HG03159 (cell line): ENCODE measurements at regions not wholly inside any gene's neighbourhood (a gene's known extent, or its start where the extent isn't known, plus 50 kb on each side); places are given as distances from the start of the nearest gene placed in this dataset.
"Not testable (repeated sequence)": the region's sequence is repeated elsewhere in the genome, so short reads cannot be mapped to it uniquely, and the experiment has no call there.

Experiments
- ATAC-seq: cut with Tn5 transposase; IDR thresholded peaks from one replicate; pipeline ENCODE4 v1.9.1; 2021; ENCODE audit warnings: mild to moderate bottlenecking, moderate library complexity; ENCODE audit not compliant: unreplicated experiment

- ATAC-seq: no peak
Measured at GRCh38 chr4:171378323-171378722, 434.9 kb upstream of the GALNTL6 start.

GRCh38 chr4:171376724-171377123 is 436.5 kb upstream of the GALNTL6 start:
- ATAC-seq: no peak

DNA sequence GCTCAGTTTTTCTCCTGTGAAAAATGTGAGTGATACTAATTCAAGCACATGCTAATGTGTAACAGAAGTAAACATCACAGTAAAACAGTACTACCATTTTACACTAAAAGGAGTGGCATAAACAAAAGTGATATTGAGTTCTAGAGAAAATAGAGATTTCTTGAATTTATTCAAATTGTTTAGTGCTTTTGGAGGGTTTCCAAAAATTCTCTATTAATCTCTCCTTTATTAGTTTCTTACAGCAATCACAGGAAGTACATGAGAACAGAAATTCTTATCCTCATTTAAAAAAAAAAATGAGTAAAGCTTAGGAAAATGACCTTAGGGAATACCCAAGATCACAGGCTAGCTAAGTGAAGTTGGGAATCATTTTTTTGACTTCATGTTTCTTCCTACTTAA is 459.7 kb upstream of the GALNTL6 start:
- ATAC-seq: no peak

GRCh38 chr4:171348090-171348489 is 465.1 kb upstream of the GALNTL6 start:
- ATAC-seq: no peak

DNA sequence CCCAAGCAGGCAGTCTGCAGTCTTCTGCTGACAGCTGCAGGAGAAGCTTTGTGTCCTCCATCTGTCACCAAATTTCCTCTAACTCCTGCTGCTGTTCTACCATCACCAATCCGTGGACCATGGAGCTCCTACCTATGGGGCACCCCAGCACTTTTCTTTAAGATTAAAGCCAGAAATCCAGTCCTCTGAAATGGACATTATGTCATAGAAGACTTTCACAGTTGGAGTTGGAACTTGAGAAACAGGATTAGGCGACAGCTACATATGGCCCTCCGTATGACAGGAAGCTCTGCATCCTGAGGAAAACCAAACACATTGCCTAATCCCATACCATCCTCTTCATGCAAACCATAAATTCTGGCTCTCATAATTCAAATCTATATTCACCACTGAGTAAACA is 470.6 kb upstream of the GALNTL6 start:
- ATAC-seq: no peak

GRCh38 chr4:171340258-171340657 is 472.9 kb upstream of the GALNTL6 start:
- no peak for ATAC-seq

- peak; percentile 78 for ATAC-seq
Measured at GRCh38 chr4:171334549-171334948, 478.7 kb upstream of the GALNTL6 start.

GRCh38 chr4:171308661-171309060 is 504.5 kb upstream of the GALNTL6 start:
- no peak for ATAC-seq

- ATAC-seq: not testable (repeated sequence)
Measured at GRCh38 chr4:171298048-171298718, 515.0 kb upstream of the GALNTL6 start.

DNA sequence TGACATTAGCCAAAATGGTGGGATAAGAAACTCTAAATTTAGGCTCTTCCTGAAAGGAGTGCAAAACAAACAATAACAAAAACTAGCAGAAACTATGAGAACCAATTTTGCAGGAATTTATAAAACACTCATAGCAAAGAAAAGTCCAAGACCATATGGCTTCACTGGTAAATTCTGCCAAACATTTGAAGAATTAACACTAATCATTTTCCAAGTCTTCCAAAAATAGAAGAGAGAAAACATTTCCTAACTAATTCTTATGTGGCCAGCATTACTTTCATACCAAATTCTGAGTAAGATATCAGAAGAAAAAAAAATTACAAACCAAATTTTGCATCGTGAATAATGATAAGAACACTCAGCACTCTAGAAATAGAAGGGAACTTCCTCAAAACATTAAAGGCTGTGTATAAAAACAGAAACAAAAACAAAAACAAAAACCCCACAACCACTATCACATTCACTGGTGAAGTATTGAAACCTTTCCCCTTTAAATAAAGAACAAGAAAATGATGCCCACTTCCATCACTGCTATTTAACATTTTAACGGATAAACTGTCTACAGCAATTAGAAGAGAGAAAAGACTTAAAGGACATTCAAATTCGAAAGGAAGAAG is 524.3 kb upstream of the GALNTL6 start:
- no peak for ATAC-seq

DNA sequence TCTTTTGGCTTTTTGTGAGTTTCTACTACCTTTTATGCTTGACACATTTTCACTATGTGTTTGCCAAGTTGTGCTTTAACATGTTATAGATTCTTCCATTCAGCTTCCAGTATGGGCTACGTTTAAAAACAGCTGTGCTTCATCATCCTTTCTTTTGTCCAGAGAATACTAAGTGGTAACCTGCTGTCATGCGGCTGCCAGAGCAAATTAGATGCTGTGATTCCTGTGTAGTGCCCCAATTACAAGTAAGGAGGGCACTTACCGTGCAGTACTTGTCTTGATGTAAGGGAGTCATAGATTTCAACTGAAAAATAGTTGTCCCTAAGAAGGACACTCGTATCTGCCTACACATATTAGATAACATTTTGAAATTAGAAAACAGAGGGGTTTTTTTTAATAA is 531.8 kb upstream of the GALNTL6 start:
- ATAC-seq: no peak

DNA sequence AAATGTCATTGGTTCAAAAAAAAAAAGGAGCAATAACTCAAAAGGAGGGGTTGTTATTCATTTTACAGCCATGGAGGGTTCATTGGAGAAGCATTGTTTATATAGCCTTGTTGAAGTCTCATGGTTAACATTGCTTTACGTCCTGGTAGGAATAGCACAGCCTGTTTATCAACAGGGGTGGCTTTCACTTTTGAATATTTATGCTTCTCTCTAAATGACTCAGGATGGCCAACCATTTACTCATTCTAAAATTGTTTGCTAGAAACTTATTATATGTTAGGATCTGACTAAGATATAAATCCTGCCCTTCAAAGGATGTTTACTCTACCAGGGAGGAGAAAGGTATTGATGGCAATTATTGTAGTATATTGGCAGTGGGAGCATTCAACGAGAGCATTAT is 534.1 kb upstream of the GALNTL6 start:
- no peak for ATAC-seq

DNA sequence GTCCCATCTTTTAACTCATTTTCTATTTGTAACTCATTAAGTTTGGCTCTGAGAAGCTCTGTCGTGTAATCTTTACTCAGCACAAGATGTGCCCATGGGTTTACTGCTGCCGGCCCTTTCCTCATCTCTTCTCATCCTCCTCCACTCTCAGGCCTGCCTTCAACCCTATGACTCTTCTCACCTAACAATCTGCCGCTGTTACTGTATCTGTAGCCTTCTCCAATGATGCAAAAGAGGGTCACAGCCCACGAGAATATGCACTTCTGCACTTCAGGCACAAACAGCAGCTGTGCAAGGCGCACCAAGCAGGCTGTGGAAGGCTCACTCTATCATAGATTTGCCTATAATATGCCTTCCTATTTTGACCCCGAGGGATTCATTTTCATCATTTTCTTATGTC is 546.5 kb upstream of the GALNTL6 start:
- ATAC-seq: no peak

DNA sequence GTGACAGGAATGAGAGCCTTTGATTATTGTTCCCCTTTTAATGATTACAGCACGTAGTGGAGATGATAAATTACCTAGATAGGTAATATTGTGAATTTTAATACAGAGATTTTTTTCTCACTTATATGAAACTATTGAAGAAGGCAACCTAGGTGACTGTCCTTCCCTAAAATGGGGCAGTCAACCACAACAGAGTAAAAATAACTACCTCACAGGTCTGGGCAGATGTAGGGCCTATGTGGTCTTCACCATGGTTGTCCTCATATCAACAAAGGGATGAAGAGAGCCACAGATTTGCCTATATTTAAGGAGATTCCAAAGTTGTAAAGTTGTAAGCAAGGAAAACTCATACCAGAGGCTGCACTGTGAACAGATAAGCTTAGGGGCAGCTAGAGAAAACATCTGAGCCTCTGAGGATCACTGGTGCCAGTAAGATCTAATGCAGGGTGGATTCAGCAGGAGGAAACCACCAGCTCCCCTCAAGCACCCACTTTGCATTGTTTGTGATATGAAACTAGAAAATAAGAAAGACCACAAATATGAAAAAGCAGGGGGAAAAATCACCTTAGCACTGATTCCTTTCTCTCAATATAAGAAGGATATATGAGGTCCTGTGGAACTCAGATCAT is 547.9 kb upstream of the GALNTL6 start:
- no peak for ATAC-seq

- no peak for ATAC-seq
Measured at GRCh38 chr4:171256223-171256622, 557.0 kb upstream of the GALNTL6 start.

- no peak for ATAC-seq
Measured at GRCh38 chr4:171246948-171247347, 566.3 kb upstream of the GALNTL6 start.

DNA sequence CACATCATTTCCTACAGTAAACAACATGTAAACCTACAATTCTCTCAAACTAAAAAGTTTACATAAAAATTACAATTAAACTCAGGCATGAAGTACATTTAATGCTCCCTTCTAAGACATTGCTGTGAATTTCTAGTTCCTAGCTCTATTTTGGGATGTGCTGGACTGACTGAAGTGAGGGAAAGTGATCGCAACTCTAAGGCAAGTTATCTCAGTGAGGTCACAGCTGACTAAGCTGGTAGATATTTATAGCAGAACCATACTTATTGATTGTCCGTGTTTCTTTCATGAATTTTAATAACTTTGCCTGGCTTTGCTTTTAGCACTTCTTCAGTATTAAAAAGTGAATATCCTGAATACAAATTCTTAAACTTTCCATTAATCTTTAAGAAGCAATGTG is 570.4 kb upstream of the GALNTL6 start:
- ATAC-seq: no peak

DNA sequence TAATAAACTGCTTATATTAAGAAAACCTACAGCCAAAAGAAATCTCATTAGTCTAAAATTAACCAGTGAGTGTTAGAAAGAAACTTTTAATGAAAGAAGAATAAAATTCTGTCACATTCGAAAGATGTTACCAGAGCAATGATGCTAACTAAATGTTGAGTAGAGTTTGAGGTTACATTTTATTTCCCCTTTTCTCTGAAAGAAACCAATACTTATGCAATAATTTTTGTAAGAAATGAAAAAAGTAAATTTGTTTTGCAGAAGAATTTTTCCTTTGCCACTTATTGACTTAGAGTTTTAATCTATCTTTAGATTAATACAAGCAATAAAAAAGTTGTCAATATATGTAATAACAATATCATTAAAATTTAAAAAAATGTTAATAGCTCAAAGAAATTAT is 574.0 kb upstream of the GALNTL6 start:
- no peak for ATAC-seq

DNA sequence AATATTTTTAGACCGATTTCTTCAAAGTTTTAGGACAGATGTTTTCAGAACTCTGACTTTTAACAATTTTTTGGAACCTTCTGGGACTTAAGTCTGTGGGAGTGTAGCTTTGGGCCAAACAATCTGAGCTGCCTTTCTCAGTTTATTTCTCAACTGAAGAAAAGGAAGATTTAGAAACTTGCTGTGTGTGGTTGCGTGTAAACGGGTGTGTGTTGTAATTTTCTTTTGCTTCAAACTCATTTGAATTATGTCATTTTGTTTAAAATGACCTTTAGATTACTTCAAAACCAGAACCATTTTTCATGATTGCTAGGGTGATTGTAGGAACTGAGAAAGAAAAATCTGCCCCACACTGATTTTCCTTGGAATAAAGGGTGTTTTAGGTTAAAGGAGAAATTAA is 577.7 kb upstream of the GALNTL6 start:
- no peak for ATAC-seq

GRCh38 chr4:171229354-171229753 is 583.9 kb upstream of the GALNTL6 start:
- ATAC-seq: not testable (repeated sequence)

DNA sequence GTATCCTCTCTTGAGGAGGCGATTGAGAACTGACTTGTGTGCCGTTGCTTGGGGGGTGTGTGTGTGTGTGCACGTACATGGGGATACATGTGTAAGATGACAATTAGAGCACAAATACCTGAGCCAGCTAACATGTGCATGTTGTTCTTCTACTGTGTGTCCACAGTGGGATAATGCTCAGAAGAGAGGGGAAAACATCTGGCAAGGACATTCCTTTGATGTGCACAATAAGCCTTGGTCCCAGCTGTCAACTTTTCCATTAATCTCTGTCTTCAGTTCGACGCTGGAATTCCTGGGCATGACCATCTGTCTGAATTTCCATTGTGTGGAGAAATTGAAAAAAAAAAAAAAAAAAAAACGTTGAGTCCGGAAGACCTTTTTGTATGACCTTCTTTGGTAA is 592.0 kb upstream of the GALNTL6 start:
- ATAC-seq: no peak

DNA sequence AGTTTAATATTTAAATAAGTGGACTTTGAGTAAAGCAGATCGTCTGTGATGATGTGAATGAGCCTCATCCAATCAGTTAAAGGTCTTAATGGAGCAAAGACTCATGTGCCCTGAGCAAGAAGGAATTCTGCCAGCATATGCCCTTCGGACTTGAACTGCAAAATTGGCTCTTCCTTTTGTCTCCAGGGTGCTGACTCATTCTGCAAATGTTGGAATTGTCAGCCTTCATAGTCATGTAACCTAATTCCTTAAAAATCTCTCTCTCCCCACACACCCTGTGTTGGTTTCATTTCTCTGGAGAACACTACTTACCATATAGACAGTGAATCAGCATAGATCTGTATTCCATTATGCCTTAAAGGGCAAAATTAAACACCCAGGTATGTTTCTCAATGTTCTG is 609.8 kb upstream of the GALNTL6 start:
- no peak for ATAC-seq
